SK-N-SH (cell line): ENCODE measurements at regions not wholly inside any gene's neighbourhood (a gene's known extent, or its start where the extent isn't known, plus 50 kb on each side); places are given as distances from the start of the nearest gene placed in this dataset.

ENCODE experiments used
- CTCF ChIP-seq: fragments of 200-600 bp; sonication (generic); IDR thresholded peaks from 2 replicates; pipeline ENCODE4 v1.6.1; 2017; ENCODE audit warnings: antibody characterized with exemption, mild to moderate bottlenecking, moderate library complexity
- EP300 ChIP-seq, 2 experiments: IDR thresholded peaks; 2 replicates each; pipeline versions ENCODE4 v1.4.0 to v1.6.1; 2012; ENCODE audit warnings: borderline replicate concordance in 1 of 2, low read depth in 1 of 2, low read length in 1 of 2
- EZH2phosphoT487 ChIP-seq: fragments of 200-600 bp; sonication (generic); IDR thresholded peaks from 2 replicates; pipeline ENCODE4 v1.6.1; 2017; ENCODE audit warnings: low read depth, mixed run types, mild to moderate bottlenecking, antibody characterized with exemption, moderate library complexity, borderline replicate concordance
- MEF2A ChIP-seq: IDR thresholded peaks from 2 replicates; pipeline ENCODE4 v1.4.0; 2012; ENCODE audit warnings: low read depth, borderline replicate concordance
- MXI1 ChIP-seq: IDR thresholded peaks from 2 replicates; pipeline ENCODE4 v1.6.1; 2012; ENCODE audit warnings: mild to moderate bottlenecking, low read depth, low read length, improper control_type of control experiment
- POLR2AphosphoS5 ChIP-seq: IDR thresholded peaks from 2 replicates; pipeline ENCODE4 v1.6.1; 2012; ENCODE audit warnings: low read depth, low read length
- SMC3 ChIP-seq: IDR thresholded peaks from 2 replicates; pipeline ENCODE4 v1.6.1; 2012; ENCODE audit warnings: low read depth, low read length, improper control_type of control experiment
- TF ChIP-seq, protein P1 (sequence below): IDR thresholded peaks from 2 replicates; pipeline ENCODE4 v1.6.1; 2012; ENCODE audit warnings: mild to moderate bottlenecking, low read depth, low read length, moderate library complexity
- TF ChIP-seq, protein P2 (sequence below): IDR thresholded peaks from 2 replicates; pipeline ENCODE4 v1.4.0; 2012; ENCODE audit warnings: low read depth

DNA sequence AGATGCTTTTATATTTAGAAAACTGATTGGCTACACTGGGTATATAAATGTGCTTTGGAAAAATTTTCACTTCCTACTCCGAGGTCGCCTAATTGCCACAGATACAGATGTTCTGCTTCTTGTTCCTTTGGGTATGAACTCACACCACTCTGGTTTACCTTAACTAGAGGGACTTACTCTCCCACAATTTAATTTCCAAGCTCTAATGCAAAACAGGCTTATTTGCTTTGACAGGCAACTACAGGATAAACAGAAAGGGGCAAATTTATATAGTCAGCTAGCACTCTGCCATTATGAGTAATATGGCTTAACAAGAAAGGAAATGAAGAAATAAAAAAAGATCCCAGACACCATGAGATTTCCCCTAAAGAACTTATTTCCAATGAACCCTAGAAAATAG, 156.9 kb upstream of the ZFP64 start:
- TF ChIP-seq MXI1 (no peak), EP300 (IDR thresholded peaks at IDR 0.05; ENCODE audit: borderline replicate concordance in 1 of 2, low read depth in 1 of 2, low read length in 1 of 2) (peak in 1 of 2 experiments; percentile 82; a peak in 2 of 4 replicates), POLR2AphosphoS5 (peak; percentile 21; the same call in 1 of the 2 replicates), EZH2phosphoT487 (no peak), CTCF (no peak), SMC3 (no peak), MEF2A (no peak)
- TF ChIP-seq, protein P1, sequence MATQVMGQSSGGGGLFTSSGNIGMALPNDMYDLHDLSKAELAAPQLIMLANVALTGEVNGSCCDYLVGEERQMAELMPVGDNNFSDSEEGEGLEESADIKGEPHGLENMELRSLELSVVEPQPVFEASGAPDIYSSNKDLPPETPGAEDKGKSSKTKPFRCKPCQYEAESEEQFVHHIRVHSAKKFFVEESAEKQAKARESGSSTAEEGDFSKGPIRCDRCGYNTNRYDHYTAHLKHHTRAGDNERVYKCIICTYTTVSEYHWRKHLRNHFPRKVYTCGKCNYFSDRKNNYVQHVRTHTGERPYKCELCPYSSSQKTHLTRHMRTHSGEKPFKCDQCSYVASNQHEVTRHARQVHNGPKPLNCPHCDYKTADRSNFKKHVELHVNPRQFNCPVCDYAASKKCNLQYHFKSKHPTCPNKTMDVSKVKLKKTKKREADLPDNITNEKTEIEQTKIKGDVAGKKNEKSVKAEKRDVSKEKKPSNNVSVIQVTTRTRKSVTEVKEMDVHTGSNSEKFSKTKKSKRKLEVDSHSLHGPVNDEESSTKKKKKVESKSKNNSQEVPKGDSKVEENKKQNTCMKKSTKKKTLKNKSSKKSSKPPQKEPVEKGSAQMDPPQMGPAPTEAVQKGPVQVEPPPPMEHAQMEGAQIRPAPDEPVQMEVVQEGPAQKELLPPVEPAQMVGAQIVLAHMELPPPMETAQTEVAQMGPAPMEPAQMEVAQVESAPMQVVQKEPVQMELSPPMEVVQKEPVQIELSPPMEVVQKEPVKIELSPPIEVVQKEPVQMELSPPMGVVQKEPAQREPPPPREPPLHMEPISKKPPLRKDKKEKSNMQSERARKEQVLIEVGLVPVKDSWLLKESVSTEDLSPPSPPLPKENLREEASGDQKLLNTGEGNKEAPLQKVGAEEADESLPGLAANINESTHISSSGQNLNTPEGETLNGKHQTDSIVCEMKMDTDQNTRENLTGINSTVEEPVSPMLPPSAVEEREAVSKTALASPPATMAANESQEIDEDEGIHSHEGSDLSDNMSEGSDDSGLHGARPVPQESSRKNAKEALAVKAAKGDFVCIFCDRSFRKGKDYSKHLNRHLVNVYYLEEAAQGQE: no peak
- TF ChIP-seq, protein P2, sequence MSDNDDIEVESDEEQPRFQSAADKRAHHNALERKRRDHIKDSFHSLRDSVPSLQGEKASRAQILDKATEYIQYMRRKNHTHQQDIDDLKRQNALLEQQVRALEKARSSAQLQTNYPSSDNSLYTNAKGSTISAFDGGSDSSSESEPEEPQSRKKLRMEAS: no peak
